Urinary bladder (tissue), 3 donors: ENCODE measurements at regions not wholly inside any gene's neighbourhood (a gene's known extent, or its start where the extent isn't known, plus 50 kb on each side); places are given as distances from the start of the nearest gene placed in this dataset.
A peak's percentile ranks its signal among the peaks of the same experiment; 100 is the strongest.
"Not testable (repeated sequence)": the region's sequence is repeated elsewhere in the genome, so short reads cannot be mapped to it uniquely, and the experiment has no call there.

ENCODE experiments used
- DNase-seq: peaks from one replicate; pipeline ENCODE4 v3.0.0-alpha.2; 2015; ENCODE audit errors: extremely low spot score
- H3K27ac ChIP-seq: one replicate; pipeline ENCODE4 v1.5.1; 2013; ENCODE audit warnings: low read depth, mild to moderate bottlenecking, moderate library complexity
- H3K36me3 ChIP-seq: one replicate; pipeline ENCODE4 v1.6.1; 2013; ENCODE audit warnings: mild to moderate bottlenecking, moderate library complexity; ENCODE audit not compliant: insufficient read depth
- H3K4me1 ChIP-seq: one replicate; pipeline ENCODE4 v1.6.1; 2013; ENCODE audit warnings: mild to moderate bottlenecking, moderate library complexity; ENCODE audit not compliant: insufficient read depth
- H3K4me3 ChIP-seq: one replicate; pipeline ENCODE4 v1.5.1; 2013; ENCODE audit warnings: low read depth, low read length
- WGBS: extraction: QIAGEN DNeasy Blood & Tissue Kit; methylation state at CpG from one replicate; pipeline ENCODE4 v1.1.7; 2013; 5-methylcytosine and 5-hydroxymethylcytosine counted together
- donor health status: healthy with polysubstance abuse.
- donor health status: healthy.

- no peak overlapping the region for H3K4me3 ChIP-seq
- no peaks in the 10 kb centered on the region for H3K36me3 ChIP-seq
- no peaks in the 10 kb centered on the region for H3K4me1 ChIP-seq
- no peak overlapping the region for H3K27ac ChIP-seq
- no peak for DNase-seq
- WGBS, result 26% methylated on average over 6 of the region's 6 CpGs
Observed at GRCh38 chr4:147096667-147097604, 151.3 kb upstream of the TTC29 start.

- WGBS, result 41% methylated on average over 2 of the region's 2 CpGs
- Histone ChIP-seq H3K4me1 (no peaks in the 10 kb centered on the region), H3K4me3 (no peak overlapping the region), H3K36me3 (no peaks in the 10 kb centered on the region), H3K27ac (no peak overlapping the region)
- DNase-seq, result no peak
Observed at GRCh38 chr4:147101678-147102077, 156.0 kb upstream of the TTC29 start.

- no peaks in the 10 kb centered on the region for H3K4me1 ChIP-seq
- WGBS, result 95% methylated on average over 1 of the region's 1 CpG
Observed at GRCh38 chr4:147102596-147102995, 156.9 kb upstream of the TTC29 start.

GRCh38 chr4:147103403-147103946 is 157.8 kb upstream of the TTC29 start:
- DNase-seq, result no peak
- Histone ChIP-seq H3K27ac (no peak overlapping the region), H3K4me3 (no peak overlapping the region)

More at GRCh38 chr4:147102596-147102995, 156.9 kb upstream of the TTC29 start:
- no peak overlapping the region for H3K27ac ChIP-seq
- no peak for DNase-seq
- H3K4me3 ChIP-seq, result no peak overlapping the region
- H3K36me3 ChIP-seq, result no peaks in the 10 kb centered on the region

GRCh38 chr4:147104768-147105167 is 159.1 kb upstream of the TTC29 start:
- Histone ChIP-seq H3K36me3 (no peaks in the 10 kb centered on the region), H3K4me1 (no peaks in the 10 kb centered on the region), H3K27ac (no peak overlapping the region), H3K4me3 (no peak overlapping the region)
- DNase-seq, result no peak
- WGBS, result 79% methylated on average over 2 of the region's 2 CpGs

More at GRCh38 chr4:147103403-147103946, 157.8 kb upstream of the TTC29 start:
- H3K4me1 ChIP-seq, result no peaks in the 10 kb centered on the region
- 19% methylated on average over 8 of the region's 8 CpGs for WGBS
- H3K36me3 ChIP-seq, result no peaks in the 10 kb centered on the region

GRCh38 chr4:147108409-147108808 is 162.7 kb upstream of the TTC29 start:
- no peak for DNase-seq

GRCh38 chr4:147109800-147110199 is 164.1 kb upstream of the TTC29 start:
- no peak for DNase-seq
- 92% methylated on average over 1 of the region's 1 CpG for WGBS
- Histone ChIP-seq H3K4me3 (no peak overlapping the region), H3K27ac (no peak overlapping the region), H3K36me3 (no peaks in the 10 kb centered on the region), H3K4me1 (no peaks in the 10 kb centered on the region)

More at GRCh38 chr4:147108409-147108808, 162.7 kb upstream of the TTC29 start:
- H3K4me1 ChIP-seq, result no peaks in the 10 kb centered on the region
- WGBS, result 94% methylated on average over 2 of the region's 2 CpGs
- no peaks in the 10 kb centered on the region for H3K36me3 ChIP-seq
- no peak overlapping the region for H3K4me3 ChIP-seq
- H3K27ac ChIP-seq, result no peak overlapping the region

GRCh38 chr4:147110473-147111367 is 165.1 kb upstream of the TTC29 start:
- Histone ChIP-seq H3K4me1 (no peaks in the 10 kb centered on the region), H3K36me3 (no peaks in the 10 kb centered on the region), H3K27ac (no peak overlapping the region), H3K4me3 (no peak overlapping the region)
- 75% methylated on average over 7 of the region's 7 CpGs for WGBS
- no peak for DNase-seq

GRCh38 chr4:147112196-147112595 is 166.5 kb upstream of the TTC29 start:
- H3K27ac ChIP-seq, H3K4me1 ChIP-seq, H3K36me3 ChIP-seq, DNase-seq, H3K4me3 ChIP-seq: not testable (repeated sequence)
- 83% methylated on average over 6 of the region's 6 CpGs for WGBS

GRCh38 chr4:147117431-147117830 is 171.8 kb upstream of the TTC29 start:
- H3K4me3 ChIP-seq, result no peak overlapping the region
- WGBS, result 12% methylated on average over 4 of the region's 4 CpGs
- no peaks in the 10 kb centered on the region for H3K4me1 ChIP-seq
- no peaks in the 10 kb centered on the region for H3K36me3 ChIP-seq
- peak; percentile 75 for DNase-seq
- H3K27ac ChIP-seq, result no peak overlapping the region

- Histone ChIP-seq H3K27ac (no peak overlapping the region), H3K4me1 (no peaks in the 10 kb centered on the region), H3K36me3 (no peaks in the 10 kb centered on the region), H3K4me3 (no peak overlapping the region)
- WGBS, result 16% methylated on average over 2 of the region's 2 CpGs
- peak; percentile 54 for DNase-seq
Observed at GRCh38 chr4:147118528-147118927, 172.9 kb upstream of the TTC29 start.

- Histone ChIP-seq H3K36me3 (no peaks in the 10 kb centered on the region), H3K4me3 (no peak overlapping the region), H3K4me1 (peaks cover 2% of the 10 kb centered on the region), H3K27ac (no peak overlapping the region)
- DNase-seq, result no peak
Observed at GRCh38 chr4:147122685-147123084, 177.0 kb upstream of the TTC29 start.

GRCh38 chr4:147123146-147123545 is 177.5 kb upstream of the TTC29 start:
- Histone ChIP-seq H3K4me1 (peaks cover 2% of the 10 kb centered on the region), H3K4me3 (no peak overlapping the region), H3K27ac (no peak overlapping the region), H3K36me3 (no peaks in the 10 kb centered on the region)
- 19% methylated on average over 1 of the region's 1 CpG for WGBS
- DNase-seq, result no peak
